ENCODE measurements at regions not wholly inside any gene's neighbourhood (a gene's known extent, or its start where the extent isn't known, plus 50 kb on each side); places are given as distances from the start of the nearest gene placed in this dataset.

DNA sequence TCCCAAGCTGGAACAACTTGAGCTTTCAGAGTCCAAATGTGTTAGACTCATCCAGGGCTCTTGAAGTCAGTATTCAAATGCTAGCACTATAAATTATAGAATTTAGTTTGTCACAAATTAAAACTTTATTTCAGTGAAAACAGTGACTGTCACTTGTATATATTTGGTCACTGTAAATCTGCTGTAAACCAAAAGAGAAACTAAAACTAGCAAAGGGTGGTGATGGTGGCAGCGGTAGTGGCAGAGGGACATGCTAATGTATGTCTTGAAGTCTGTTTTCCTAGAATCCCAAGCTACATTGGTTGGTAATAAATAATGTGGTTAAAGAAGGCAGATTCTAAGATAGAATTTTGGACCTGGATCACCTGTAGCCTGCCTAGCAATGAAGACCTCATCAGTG lies 140.4 kb upstream of the CENPW start:
- TF ChIP-seq, protein P1, sequence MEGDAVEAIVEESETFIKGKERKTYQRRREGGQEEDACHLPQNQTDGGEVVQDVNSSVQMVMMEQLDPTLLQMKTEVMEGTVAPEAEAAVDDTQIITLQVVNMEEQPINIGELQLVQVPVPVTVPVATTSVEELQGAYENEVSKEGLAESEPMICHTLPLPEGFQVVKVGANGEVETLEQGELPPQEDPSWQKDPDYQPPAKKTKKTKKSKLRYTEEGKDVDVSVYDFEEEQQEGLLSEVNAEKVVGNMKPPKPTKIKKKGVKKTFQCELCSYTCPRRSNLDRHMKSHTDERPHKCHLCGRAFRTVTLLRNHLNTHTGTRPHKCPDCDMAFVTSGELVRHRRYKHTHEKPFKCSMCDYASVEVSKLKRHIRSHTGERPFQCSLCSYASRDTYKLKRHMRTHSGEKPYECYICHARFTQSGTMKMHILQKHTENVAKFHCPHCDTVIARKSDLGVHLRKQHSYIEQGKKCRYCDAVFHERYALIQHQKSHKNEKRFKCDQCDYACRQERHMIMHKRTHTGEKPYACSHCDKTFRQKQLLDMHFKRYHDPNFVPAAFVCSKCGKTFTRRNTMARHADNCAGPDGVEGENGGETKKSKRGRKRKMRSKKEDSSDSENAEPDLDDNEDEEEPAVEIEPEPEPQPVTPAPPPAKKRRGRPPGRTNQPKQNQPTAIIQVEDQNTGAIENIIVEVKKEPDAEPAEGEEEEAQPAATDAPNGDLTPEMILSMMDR (IDR thresholded peaks at IDR 0.05; ENCODE audit: low read length): no peak
- TF ChIP-seq EZH2phosphoT487 (IDR thresholded peaks at IDR 0.05; ENCODE audit: low read length) (no peak), EZH2 (optimal IDR thresholded peaks at IDR 0.05; ENCODE audit: low read depth, low read length) (no peak)
